ENCODE measurements at regions not wholly inside any gene's neighbourhood (a gene's known extent, or its start where the extent isn't known, plus 50 kb on each side); places are given as distances from the start of the nearest gene placed in this dataset.

DNA sequence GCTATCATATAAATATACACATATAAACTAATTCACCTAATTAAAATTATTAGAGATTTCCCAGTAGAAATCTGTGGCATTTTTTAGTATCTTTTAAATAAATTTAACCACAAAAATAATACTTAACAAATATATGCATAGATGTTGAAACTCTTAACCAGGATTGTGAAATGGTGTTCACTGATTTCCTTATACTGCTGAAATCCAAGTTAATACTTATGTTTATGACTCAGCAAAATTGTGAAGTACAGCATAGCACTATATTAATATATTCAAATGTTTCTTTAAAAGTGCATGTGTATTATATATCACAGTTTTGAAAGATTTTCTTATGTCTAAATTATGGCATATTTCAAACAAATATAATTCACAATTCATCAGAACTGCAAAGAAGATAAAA is 328.2 kb upstream of the MANEA start:
- H3K9me3 ChIP-seq (ENCODE audit: control insufficient read depth, low read length): no peaks in the 10 kb centered on the region
- no peaks in the 10 kb centered on the region for H3K27me3 Mint-ChIP-seq (ENCODE audit: insufficient read depth)
- H3K4me1 Mint-ChIP-seq: peaks cover 7% of the 10 kb centered on the region
- no peak overlapping the region for H3K27ac Mint-ChIP-seq
- no peaks in the 10 kb centered on the region for H3K9me3 Mint-ChIP-seq
- no peak overlapping the region for H3K4me3 Mint-ChIP-seq
- H3K9ac ChIP-seq (ENCODE audit: extremely low read depth, low read length, poor library complexity, severe bottlenecking): no peak overlapping the region
- H3K4me3 ChIP-seq (ENCODE audit: low read length): no peak overlapping the region
- no peak overlapping the region for H3K27ac ChIP-seq (ENCODE audit: low read depth, low read length)
- H3K4me1 ChIP-seq (ENCODE audit: control insufficient read depth, insufficient read depth, low read length): no peaks in the 10 kb centered on the region
- H3K36me3 Mint-ChIP-seq (ENCODE audit: low read depth): no peaks in the 10 kb centered on the region
- no peak for TF ChIP-seq CTCF (conservative IDR thresholded peaks at IDR 0.05)
- no peaks in the 10 kb centered on the region for H3K27me3 ChIP-seq (ENCODE audit: control insufficient read depth, insufficient read depth, low read length, poor library complexity, severe bottlenecking)
- DNase-seq: no peak
- H3K36me3 ChIP-seq (ENCODE audit: control insufficient read depth, insufficient read depth, low read length): no peaks in the 10 kb centered on the region

DNA sequence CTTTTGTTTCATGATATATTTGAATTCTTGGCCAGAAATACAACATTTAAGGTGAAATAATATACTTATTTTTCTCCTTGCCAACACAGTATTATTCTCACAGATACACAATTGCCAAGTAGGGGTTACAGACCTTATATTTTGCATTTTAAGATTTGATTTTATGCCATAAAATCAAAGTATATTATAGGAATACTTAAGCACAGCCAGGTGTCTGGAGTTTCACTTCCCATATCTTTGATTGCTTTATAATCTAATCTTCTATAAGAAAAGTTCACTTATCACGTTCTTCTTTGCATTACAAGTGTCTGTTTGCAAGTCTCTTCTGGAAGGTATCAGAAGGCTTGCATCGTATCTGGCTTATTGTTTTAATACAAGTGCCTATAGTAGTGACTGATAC is 327.7 kb upstream of the MANEA start:
- H3K9me3 ChIP-seq (ENCODE audit: control insufficient read depth, low read length): no peaks in the 10 kb centered on the region
- WGBS, 2 experiments (ENCODE audit: insufficient coverage in 1 of 2, insufficient read length in 1 of 2): 60 to 73% methylated on average over 1 to 2 of the region's 2 CpGs
- no peak overlapping the region for H3K27ac ChIP-seq (ENCODE audit: low read depth, low read length)
- H3K4me3 ChIP-seq (ENCODE audit: low read length): no peak overlapping the region
- H3K36me3 ChIP-seq (ENCODE audit: control insufficient read depth, insufficient read depth, low read length): no peaks in the 10 kb centered on the region
- no peak overlapping the region for H3K9ac ChIP-seq (ENCODE audit: extremely low read depth, low read length, poor library complexity, severe bottlenecking)
- Mint-ChIP-seq H3K27me3 (ENCODE audit: insufficient read depth) (no peaks in the 10 kb centered on the region), H3K36me3 (ENCODE audit: low read depth) (no peaks in the 10 kb centered on the region), H3K4me1 (peaks cover 7% of the 10 kb centered on the region), H3K27ac (no peak overlapping the region), H3K4me3 (no peak overlapping the region), H3K9me3 (no peaks in the 10 kb centered on the region)
- no peaks in the 10 kb centered on the region for H3K27me3 ChIP-seq (ENCODE audit: control insufficient read depth, insufficient read depth, low read length, poor library complexity, severe bottlenecking)
- no peak for TF ChIP-seq CTCF (conservative IDR thresholded peaks at IDR 0.05)
- H3K4me1 ChIP-seq (ENCODE audit: control insufficient read depth, insufficient read depth, low read length): no peaks in the 10 kb centered on the region
- no peak for DNase-seq

DNA sequence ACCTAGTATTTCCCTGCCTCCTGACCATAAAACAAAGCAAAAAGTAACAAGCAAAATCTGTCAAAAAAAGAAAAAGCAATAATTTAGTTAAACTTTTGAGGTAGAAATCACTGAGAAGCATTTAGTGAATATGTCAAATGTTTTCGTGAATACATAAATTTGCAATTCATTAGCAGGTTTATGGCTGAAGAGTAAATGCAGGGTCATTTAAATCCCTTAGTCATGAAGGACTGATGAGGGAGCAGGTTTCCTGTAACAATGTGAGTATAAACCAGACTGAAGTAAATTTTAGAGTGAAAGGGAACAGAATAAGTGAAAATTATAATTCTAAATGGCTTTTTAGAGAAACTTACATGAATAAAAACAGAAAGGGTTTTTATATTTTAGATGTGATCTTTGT is 313.5 kb upstream of the MANEA start:
- H3K9ac ChIP-seq (ENCODE audit: extremely low read depth, low read length, poor library complexity, severe bottlenecking): no peak overlapping the region
- no peaks in the 10 kb centered on the region for H3K4me1 ChIP-seq (ENCODE audit: control insufficient read depth, insufficient read depth, low read length)
- 0% methylated on average over 1 of the region's 1 CpG for WGBS, 2 experiments (ENCODE audit: insufficient coverage in 1 of 2, insufficient read length in 1 of 2)
- no peak for TF ChIP-seq CTCF (conservative IDR thresholded peaks at IDR 0.05)
- Mint-ChIP-seq H3K36me3 (ENCODE audit: low read depth) (peaks cover 36% of the 10 kb centered on the region), H3K9me3 (peaks cover 14% of the 10 kb centered on the region), H3K4me3 (no peak overlapping the region), H3K27ac (no peak overlapping the region), H3K4me1 (no peaks in the 10 kb centered on the region), H3K27me3 (ENCODE audit: insufficient read depth) (no peaks in the 10 kb centered on the region)
- DNase-seq: no peak
- no peaks in the 10 kb centered on the region for H3K27me3 ChIP-seq (ENCODE audit: control insufficient read depth, insufficient read depth, low read length, poor library complexity, severe bottlenecking)
- H3K27ac ChIP-seq (ENCODE audit: low read depth, low read length): no peak overlapping the region
- H3K36me3 ChIP-seq (ENCODE audit: control insufficient read depth, insufficient read depth, low read length): peaks cover 3% of the 10 kb centered on the region
- H3K4me3 ChIP-seq (ENCODE audit: low read length): no peak overlapping the region
- peaks cover 23% of the 10 kb centered on the region for H3K9me3 ChIP-seq (ENCODE audit: control insufficient read depth, low read length)
